Naive B cell (primary cell): ENCODE measurements at regions not wholly inside any gene's neighbourhood (a gene's known extent, or its start where the extent isn't known, plus 50 kb on each side); places are given as distances from the start of the nearest gene placed in this dataset.
A peak's percentile ranks its signal among the peaks of the same experiment; 100 is the strongest.
"Not testable (repeated sequence)": the region's sequence is repeated elsewhere in the genome, so short reads cannot be mapped to it uniquely, and the experiment has no call there.

Source experiments
- ATAC-seq, 2 donors: fragments of 150-1000 bp; cut with Tn5 transposase; 2 replicates each; pipeline ENCODE4 v1.10.0; 2021; ENCODE audit warnings: low read depth in 2 of 2, mild to moderate bottlenecking in 2 of 2, moderate library complexity in 2 of 2
- DNase-seq: peaks from one replicate; pipeline ENCODE4 v3.0.0; 2022
- H3K27ac Mint-ChIP-seq, 6 donors: one replicate each; pipeline ENCODE4 v1.8.0; 2020 to 2022; ENCODE audit warnings: mild to moderate bottlenecking in 6 of 6, mixed read lengths in 6 of 6, moderate library complexity in 5 of 6, inconsistent platforms in 2 of 6
- H3K27me3 Mint-ChIP-seq, 3 donors: one replicate each; pipeline ENCODE4 v1.8.0; 2021 to 2022; ENCODE audit warnings: mixed read lengths in 3 of 3, mild to moderate bottlenecking in 1 of 3
- H3K36me3 Mint-ChIP-seq, 2 donors: one replicate each; pipeline ENCODE4 v1.8.0; 2020 to 2022; ENCODE audit warnings: mixed read lengths in 2 of 2, inconsistent platforms in 1 of 2, mild to moderate bottlenecking in 1 of 2
- H3K4me1 Mint-ChIP-seq, 3 donors: one replicate each; pipeline ENCODE4 v1.8.0; 2020 to 2022; ENCODE audit warnings: mixed read lengths in 3 of 3, inconsistent platforms in 1 of 3, mild to moderate bottlenecking in 1 of 3, moderate library complexity in 1 of 3
- H3K4me3 Mint-ChIP-seq, 8 donors: one replicate each; pipeline ENCODE4 v1.8.0; 2020 to 2022; ENCODE audit warnings: mild to moderate bottlenecking in 8 of 8, mixed read lengths in 8 of 8, moderate library complexity in 8 of 8, inconsistent platforms in 2 of 8
- H3K9me3 Mint-ChIP-seq, 7 donors: one replicate each; pipeline ENCODE4 v1.8.0; 2020 to 2022; ENCODE audit warnings: mixed read lengths in 7 of 7, mild to moderate bottlenecking in 5 of 7, inconsistent platforms in 2 of 7, moderate library complexity in 1 of 7

DNA sequence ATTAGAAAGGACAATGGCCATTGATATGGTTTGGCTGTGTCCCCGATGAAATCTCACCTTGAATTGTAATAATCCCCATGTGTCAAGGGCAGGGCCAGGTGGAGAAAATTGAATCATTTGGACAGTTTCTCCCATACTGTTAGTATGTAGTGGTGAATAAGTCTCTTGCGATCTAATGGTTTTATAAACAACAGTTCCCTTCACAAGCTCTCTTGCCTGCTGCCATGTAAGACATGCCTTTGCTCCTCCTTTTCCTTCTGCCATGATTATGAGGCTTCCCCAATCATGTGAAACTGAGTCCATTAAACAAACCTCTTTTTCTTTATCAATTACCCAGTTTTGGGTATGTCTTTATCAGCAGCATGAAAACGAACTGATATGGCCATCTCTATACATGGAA is 302.7 kb downstream of the SFMBT2 start:
- DNase-seq, result no peak
- peaks cover 0 to 7% (median 5%) of the 10 kb centered on the region in 3 donors for H3K27me3 Mint-ChIP-seq
- H3K9me3 Mint-ChIP-seq, result peaks cover 3 to 9% (median 4%) of the 10 kb centered on the region in 7 donors
- no peak for ATAC-seq
- no peak overlapping the region for H3K27ac Mint-ChIP-seq
- H3K36me3 Mint-ChIP-seq, result peaks cover 0 to 7% of the 10 kb centered on the region in 2 donors
- peaks cover 0 to 5% (median 0%) of the 10 kb centered on the region in 3 donors for H3K4me1 Mint-ChIP-seq
- no peak overlapping the region for H3K4me3 Mint-ChIP-seq

DNA sequence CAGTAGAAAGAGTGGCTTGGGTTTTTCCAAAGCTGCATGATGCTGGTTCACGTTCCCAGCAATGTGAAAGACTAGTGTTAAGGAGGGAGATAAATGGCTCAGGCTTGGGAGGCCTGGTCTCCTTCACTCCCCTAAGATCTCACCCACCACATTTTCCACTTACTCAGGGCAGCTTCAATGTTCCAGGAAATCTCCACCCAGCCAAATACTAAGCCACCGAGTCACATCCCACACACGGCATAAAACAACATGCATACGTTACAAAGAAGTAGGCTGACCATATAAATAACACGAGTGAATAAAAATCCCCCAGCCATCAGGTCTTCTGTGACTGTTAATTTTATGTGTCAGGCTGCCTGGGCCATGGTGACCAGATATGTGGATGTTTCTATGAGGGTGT is 303.5 kb downstream of the SFMBT2 start:
- DNase-seq, result no peak
- H3K36me3 Mint-ChIP-seq, result peaks cover 0 to 7% of the 10 kb centered on the region in 2 donors
- H3K27me3 Mint-ChIP-seq, result peaks cover 0 to 7% (median 5%) of the 10 kb centered on the region in 3 donors
- peaks cover 0 to 8% (median 0%) of the 10 kb centered on the region in 3 donors for H3K4me1 Mint-ChIP-seq
- H3K4me3 Mint-ChIP-seq, result no peak overlapping the region
- peaks cover 3 to 9% (median 4%) of the 10 kb centered on the region in 7 donors for H3K9me3 Mint-ChIP-seq
- no peak overlapping the region for H3K27ac Mint-ChIP-seq
- no peak for ATAC-seq

- not testable (repeated sequence) for H3K9me3 Mint-ChIP-seq, ATAC-seq, H3K4me3 Mint-ChIP-seq, H3K4me1 Mint-ChIP-seq, H3K27me3 Mint-ChIP-seq, H3K36me3 Mint-ChIP-seq, DNase-seq, H3K27ac Mint-ChIP-seq
These were observed 306.5 kb downstream of the SFMBT2 start for GRCh38 chr10:7104379-7104778.

- H3K27ac Mint-ChIP-seq, result no peak overlapping the region
- peaks cover 0 to 5% (median 0%) of the 10 kb centered on the region in 3 donors for H3K27me3 Mint-ChIP-seq
- ATAC-seq (no peak), DNase-seq (no peak)
- H3K4me3 Mint-ChIP-seq, result no peak overlapping the region
- H3K36me3 Mint-ChIP-seq, result no peaks in the 10 kb centered on the region
- peaks cover 0 to 4% (median 3%) of the 10 kb centered on the region in 7 donors for H3K9me3 Mint-ChIP-seq
- peaks cover 0 to 8% (median 0%) of the 10 kb centered on the region in 3 donors for H3K4me1 Mint-ChIP-seq
These were observed 308.1 kb downstream of the SFMBT2 start for GRCh38 chr10:7102557-7103349.

DNA sequence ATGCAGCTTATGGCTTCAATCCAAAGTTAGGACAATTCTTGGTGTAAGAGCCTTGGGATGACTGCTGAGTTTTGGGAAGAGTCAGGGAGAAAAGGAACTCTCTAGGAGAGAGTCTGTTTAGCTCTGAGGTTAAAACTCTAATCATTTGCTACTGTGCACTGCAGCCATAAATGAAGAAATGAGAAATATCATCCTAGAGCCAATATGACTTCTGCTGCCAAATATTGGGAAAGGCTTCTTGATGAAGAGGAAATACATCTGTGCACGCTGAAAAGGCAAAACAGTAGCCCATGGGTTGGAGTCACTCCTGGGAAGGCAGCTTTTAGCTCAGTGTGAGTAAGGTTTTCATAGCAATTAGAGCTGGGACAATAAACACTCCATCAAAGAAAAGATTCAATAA is 308.8 kb downstream of the SFMBT2 start:
- ATAC-seq (no peak), DNase-seq (no peak)
- Mint-ChIP-seq H3K4me1 (peaks cover 0 to 8% (median 0%) of the 10 kb centered on the region in 3 donors), H3K36me3 (no peaks in the 10 kb centered on the region), H3K27me3 (peaks cover 0 to 5% (median 0%) of the 10 kb centered on the region in 3 donors), H3K27ac (peak overlapping the region in 1 of 6 donors; percentile 73), H3K4me3 (no peak overlapping the region), H3K9me3 (peaks cover 0 to 4% (median 3%) of the 10 kb centered on the region in 7 donors)

GRCh38 chr10:7101451-7101850 is 309.4 kb downstream of the SFMBT2 start:
- no peak for ATAC-seq
- H3K27ac Mint-ChIP-seq, result no peak overlapping the region
- H3K27me3 Mint-ChIP-seq, result peaks cover 0 to 5% (median 0%) of the 10 kb centered on the region in 3 donors

DNA sequence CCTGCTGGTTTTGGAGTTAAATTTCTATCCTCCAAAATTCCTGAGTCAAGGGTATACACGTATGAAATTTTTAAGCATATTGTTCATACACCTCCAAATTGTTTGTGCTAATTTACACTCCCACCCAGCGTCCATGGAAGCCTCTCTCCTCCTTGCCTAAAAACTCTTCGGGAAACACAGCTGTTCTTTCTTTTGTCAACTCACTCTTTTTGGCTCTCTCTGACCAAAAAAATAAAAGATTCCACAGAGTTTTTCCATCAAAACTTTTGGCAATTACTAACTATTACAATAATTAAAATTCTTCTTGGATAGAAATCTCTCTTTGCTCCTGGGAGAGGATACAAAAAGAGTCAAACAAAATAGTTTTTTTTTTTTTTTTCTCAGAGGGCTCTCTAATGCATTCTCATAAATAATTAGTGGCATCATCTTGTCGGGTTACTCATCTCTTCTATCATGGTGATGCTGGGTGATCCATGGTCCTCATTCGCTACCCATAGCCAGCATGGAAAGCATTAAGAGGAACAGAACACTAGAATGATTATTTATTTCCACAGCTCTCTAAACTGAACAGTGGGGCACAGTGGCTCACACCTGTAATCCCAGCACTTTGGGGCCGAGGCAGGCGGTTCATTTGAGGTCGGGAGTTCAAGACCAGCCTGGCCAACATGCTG is 310.7 kb downstream of the SFMBT2 start:
- H3K4me3 Mint-ChIP-seq, result no peak overlapping the region
- DNase-seq (no peak), ATAC-seq (no peak)
- H3K27me3 Mint-ChIP-seq, result peaks cover 0 to 5% (median 0%) of the 10 kb centered on the region in 3 donors
- H3K4me1 Mint-ChIP-seq, result peaks cover 0 to 8% (median 0%) of the 10 kb centered on the region in 3 donors
- H3K36me3 Mint-ChIP-seq, result no peaks in the 10 kb centered on the region
- peaks cover 0 to 4% (median 3%) of the 10 kb centered on the region in 7 donors for H3K9me3 Mint-ChIP-seq
- H3K27ac Mint-ChIP-seq, result no peak overlapping the region

More at GRCh38 chr10:7101451-7101850, 309.4 kb downstream of the SFMBT2 start:
- Mint-ChIP-seq H3K9me3 (peaks cover 0 to 4% (median 3%) of the 10 kb centered on the region in 7 donors), H3K4me3 (no peak overlapping the region), H3K4me1 (peaks cover 0 to 8% (median 0%) of the 10 kb centered on the region in 3 donors), H3K36me3 (no peaks in the 10 kb centered on the region)
- DNase-seq, result no peak

DNA sequence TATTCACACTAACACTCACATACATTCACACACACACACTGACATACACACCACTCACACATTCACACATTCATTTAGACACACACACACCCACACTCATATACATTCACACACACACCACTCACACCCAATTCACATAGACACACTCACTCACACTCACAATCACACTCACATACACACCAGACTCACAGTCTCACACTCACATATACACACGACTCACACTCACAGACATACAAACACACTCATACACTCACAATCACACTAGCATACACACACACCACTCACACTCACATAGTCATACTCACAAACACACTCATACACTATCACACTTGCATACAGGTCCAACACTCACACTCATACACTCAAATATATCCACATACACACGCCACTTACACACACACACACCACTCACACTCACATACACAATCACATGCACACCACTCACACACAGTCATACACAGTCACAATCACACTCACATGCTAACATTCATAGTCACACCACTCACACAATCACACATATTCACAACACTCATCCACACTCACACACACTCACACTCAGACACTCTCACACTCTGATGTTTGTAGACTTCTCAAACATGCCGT is 312.6 kb downstream of the SFMBT2 start:
- no peak for ATAC-seq
- no peaks in the 10 kb centered on the region for H3K36me3 Mint-ChIP-seq
- H3K27me3 Mint-ChIP-seq, result no peaks in the 10 kb centered on the region
- DNase-seq, result no peak
- peaks cover 0 to 4% (median 0%) of the 10 kb centered on the region in 3 donors for H3K4me1 Mint-ChIP-seq
- H3K27ac Mint-ChIP-seq, result no peak overlapping the region
- H3K9me3 Mint-ChIP-seq, result no peaks in the 10 kb centered on the region
- no peak overlapping the region for H3K4me3 Mint-ChIP-seq

- DNase-seq (no peak), ATAC-seq (no peak)
- no peaks in the 10 kb centered on the region for H3K9me3 Mint-ChIP-seq
- no peaks in the 10 kb centered on the region for H3K4me1 Mint-ChIP-seq
- H3K27me3 Mint-ChIP-seq, result no peaks in the 10 kb centered on the region
- no peaks in the 10 kb centered on the region for H3K36me3 Mint-ChIP-seq
- peak overlapping the region in 1 of 6 donors; percentile 12 for H3K27ac Mint-ChIP-seq
- H3K4me3 Mint-ChIP-seq, result no peak overlapping the region
These were observed 316.1 kb downstream of the SFMBT2 start for GRCh38 chr10:7094781-7095180.

DNA sequence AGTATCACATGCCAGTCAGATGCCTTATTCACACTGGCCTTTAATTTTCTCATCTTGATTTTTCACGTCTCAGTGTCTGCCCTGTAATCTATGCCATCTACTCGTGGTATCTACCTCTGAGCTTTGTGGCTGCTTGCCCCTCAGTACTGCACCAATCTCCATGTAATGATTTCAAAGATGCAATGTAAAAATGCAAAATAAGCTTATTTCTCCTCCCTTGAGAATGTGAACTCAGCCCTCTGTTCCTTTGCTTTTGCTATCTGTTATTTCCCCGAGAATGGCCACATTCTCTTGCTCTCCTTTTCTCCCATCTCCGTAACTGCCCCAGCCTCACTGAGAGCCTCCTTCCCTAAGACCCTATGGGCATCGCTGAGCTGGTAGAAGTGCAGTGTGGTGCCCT is 317.5 kb downstream of the SFMBT2 start:
- no peak overlapping the region for H3K4me3 Mint-ChIP-seq
- ATAC-seq, result no peak
- H3K9me3 Mint-ChIP-seq, result no peaks in the 10 kb centered on the region
- H3K27ac Mint-ChIP-seq, result no peak overlapping the region
- H3K36me3 Mint-ChIP-seq, result no peaks in the 10 kb centered on the region
- DNase-seq, result no peak
- no peaks in the 10 kb centered on the region for H3K4me1 Mint-ChIP-seq
- no peaks in the 10 kb centered on the region for H3K27me3 Mint-ChIP-seq

DNA sequence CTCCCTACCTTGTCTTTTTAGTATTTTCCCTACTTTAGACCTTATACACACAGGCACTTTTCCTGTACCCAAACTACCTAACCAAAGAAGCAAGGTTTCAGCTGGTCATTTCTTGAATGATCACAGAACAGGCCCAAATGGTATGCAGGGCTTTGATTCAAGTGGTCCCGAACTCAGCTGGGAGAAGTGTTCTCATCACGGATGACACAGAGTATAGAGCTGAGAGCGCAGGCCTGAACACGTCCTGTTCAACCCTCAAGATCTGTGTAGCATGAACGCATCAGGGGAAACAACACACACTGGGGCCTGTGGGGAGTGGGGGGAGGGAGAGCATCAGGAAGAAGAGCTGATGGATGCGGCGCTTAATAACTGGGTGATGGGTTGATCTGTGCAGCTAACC is 318.2 kb downstream of the SFMBT2 start:
- Mint-ChIP-seq H3K4me3 (no peak overlapping the region), H3K36me3 (no peaks in the 10 kb centered on the region), H3K4me1 (no peaks in the 10 kb centered on the region), H3K27ac (no peak overlapping the region), H3K9me3 (no peaks in the 10 kb centered on the region), H3K27me3 (no peaks in the 10 kb centered on the region)
- ATAC-seq (no peak), DNase-seq (no peak)

DNA sequence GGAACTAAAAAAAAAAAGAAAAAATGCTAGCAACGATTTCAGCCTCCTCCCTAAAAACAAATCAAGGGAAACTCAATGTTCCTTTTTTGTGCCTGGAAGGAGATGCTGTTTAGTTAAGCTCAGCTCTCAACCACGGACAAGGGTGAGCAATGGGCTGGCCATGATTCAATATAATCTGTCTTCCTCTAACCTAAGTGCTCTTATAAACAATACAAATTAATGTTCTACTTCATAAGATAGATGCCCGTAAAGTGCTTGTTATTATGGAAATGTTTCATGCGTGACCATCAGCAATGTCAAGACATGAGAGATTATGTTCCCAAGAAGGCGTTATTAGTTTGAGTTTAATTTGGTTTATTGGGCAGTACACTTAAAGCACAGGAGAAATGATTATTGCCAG is 320.3 kb downstream of the SFMBT2 start:
- Mint-ChIP-seq H3K4me1 (no peaks in the 10 kb centered on the region), H3K9me3 (no peaks in the 10 kb centered on the region), H3K36me3 (no peaks in the 10 kb centered on the region), H3K27me3 (peaks cover 0 to 4% (median 0%) of the 10 kb centered on the region in 3 donors), H3K4me3 (no peak overlapping the region), H3K27ac (no peak overlapping the region)
- ATAC-seq, result no peak
- DNase-seq, result no peak

DNA sequence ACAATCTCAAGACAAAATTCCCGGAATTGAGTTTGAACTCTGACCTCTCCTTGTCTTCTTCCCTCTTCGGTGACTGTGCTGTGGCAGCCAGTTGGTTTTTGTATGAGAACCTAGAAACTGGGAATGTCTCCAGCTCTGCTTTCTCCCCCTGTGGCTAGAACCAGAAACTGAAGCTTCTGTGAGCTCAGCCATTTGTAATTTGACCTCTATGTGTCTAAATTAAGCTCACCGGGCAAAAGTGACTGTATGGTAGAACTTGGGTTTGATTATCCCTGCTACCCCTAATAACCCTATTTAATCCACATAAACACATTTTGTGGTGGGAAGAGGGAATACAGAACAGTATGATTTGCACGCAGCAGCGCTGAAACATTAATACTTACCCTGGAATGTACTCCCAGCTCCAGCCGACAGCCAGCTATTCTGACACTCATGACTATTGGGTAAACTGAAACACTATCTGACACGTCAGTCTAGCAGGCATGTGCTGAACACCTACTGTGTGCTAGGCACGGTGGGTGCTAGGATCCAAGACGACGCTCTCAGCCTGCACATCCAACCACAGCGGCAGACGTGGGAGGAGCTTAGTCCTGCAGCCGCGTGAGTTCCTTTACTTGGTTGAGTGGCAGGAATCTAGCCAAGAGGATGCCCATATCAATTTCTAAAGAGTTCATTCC is 324.8 kb downstream of the SFMBT2 start:
- Mint-ChIP-seq H3K36me3 (no peaks in the 10 kb centered on the region), H3K27ac (peak overlapping the region in 1 of 6 donors; percentile 73), H3K4me3 (no peak overlapping the region), H3K27me3 (peaks cover 7 to 20% (median 18%) of the 10 kb centered on the region in 3 donors), H3K4me1 (no peaks in the 10 kb centered on the region), H3K9me3 (no peaks in the 10 kb centered on the region)
- no peak for ATAC-seq
- DNase-seq, result no peak
